GM18520 (cell line): ENCODE measurements at regions not wholly inside any gene's neighbourhood (a gene's known extent, or its start where the extent isn't known, plus 50 kb on each side); places are given as distances from the start of the nearest gene placed in this dataset.
"Not testable (repeated sequence)": the region's sequence is repeated elsewhere in the genome, so short reads cannot be mapped to it uniquely, and the experiment has no call there.

Experiments used
- ATAC-seq: cut with Tn5 transposase; IDR thresholded peaks from one replicate; pipeline ENCODE4 v1.9.1; 2021; ENCODE audit not compliant: unreplicated experiment

DNA sequence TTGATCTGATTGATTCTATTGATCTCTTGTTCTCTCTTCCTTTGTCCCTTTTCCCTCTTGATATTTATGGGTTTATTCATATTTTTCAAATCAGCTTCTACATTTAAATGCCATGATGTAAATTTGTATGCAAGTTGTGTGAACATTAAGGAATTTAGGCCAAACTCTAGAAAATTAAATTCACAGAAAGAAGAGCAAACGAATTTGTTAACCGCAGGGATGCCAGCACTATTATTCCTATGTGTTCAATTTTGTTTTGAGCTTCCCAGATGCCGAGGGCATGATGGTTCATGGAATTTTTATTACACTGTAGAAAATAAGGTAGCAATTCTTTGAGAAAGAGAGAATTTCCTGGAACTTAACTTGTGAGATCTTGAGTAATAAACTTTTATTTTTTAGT is 220.9 kb downstream of the BUB3 start:
- no peak for ATAC-seq

DNA sequence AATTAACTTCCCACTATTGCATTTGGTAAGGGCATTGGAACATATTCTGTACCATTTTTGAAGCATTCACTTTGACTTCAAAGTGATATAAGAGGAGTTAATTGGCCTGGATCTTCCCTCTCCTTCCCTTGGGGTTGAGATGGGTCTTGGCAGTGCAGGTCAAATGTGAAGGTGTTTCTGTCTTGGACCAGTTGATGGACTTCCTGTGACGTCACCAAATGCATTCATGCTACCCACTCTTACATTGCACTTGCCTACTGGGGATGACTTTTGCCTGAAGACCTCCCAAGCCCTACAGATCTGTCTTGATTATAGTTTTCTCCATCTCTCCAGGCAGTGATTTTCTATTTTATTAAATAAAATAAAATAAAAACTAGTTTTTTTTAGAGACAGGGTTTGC is 221.5 kb downstream of the BUB3 start:
- no peak for ATAC-seq

DNA sequence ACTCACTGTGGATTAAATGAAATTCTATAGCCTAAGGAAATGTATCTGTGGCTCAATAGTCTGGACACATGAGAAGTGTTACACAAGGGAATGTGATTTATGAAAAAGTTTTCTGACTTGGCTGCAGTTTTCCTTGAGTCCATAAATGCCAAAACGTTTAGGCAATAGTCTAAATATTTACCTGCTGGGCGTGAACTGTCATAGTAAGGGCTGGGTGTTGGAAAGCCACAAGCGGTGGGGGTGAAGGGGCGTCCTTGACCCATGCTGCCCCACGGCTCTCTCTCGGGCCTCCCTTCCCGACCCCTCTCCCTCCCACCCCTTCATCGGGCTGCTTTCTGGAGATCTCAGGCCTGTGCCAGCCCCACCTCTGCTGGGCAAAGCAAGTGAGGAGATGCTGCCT is 223.7 kb downstream of the BUB3 start:
- ATAC-seq: no peak

DNA sequence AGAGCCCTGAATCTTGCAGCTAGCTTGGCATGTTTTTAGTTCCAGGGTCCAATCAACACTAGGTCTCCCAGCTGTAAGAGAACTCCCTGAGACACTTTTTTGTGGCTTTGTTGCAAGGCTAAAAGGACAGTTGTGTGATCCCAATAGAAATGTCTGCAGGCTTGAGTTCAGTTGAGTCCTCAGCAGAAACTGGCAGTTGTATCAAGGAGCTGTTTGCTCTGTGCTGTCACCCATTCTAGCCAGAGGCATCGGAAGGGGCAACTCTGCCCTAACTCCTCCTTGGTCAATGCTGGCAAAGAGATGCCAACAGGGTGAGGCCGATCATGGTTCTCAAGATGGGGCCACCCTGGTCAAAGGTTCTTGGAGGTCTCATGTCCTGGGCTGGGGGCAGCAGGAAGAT is 224.1 kb downstream of the BUB3 start:
- no peak for ATAC-seq

DNA sequence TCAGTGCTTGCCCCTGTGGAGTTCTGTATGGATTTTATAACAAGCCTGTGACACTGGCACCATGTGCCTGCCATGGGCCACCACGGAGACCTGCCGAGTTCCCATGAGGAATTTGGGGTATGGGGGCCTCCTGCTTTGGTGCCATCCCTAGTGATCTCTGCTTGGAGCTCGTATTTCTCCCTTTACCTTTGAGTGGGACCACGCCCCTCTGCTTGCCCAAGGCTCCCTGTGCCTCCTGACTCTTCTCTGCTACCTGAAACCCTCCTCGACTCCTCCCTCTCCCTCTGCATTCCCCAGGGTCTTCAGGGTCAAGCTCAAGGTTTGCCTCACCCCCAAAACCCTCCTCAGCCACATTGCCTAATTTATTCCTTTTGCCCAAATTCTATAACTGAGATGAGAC is 225.0 kb downstream of the BUB3 start:
- ATAC-seq: no peak

DNA sequence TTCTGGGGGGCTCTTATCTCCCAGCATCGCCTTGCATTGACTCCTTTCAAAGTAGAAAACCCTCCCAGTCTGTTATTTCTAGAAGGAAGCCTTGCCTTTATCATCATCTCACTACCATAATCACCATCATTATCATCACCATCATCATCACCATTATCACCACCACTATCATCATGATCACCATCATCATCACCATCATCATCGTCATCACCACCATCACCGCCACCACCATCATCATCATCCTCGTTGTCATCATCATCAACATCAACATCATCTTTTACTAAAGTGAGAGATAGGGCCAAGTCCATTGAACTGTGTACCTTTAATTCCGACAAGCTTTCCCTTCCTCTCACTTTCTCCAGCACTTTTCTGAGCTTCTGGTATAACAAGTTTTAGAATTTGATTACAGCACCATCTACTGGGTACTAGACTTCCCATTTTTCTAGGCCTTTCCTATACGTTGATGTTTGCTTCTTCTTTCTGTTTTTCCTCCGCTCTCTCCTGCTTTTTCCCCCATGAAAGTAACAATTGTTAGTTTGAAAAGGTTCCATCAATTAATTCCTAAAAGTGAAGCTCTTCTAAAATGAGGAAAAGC is 226.4 kb downstream of the BUB3 start:
- no peak for ATAC-seq

DNA sequence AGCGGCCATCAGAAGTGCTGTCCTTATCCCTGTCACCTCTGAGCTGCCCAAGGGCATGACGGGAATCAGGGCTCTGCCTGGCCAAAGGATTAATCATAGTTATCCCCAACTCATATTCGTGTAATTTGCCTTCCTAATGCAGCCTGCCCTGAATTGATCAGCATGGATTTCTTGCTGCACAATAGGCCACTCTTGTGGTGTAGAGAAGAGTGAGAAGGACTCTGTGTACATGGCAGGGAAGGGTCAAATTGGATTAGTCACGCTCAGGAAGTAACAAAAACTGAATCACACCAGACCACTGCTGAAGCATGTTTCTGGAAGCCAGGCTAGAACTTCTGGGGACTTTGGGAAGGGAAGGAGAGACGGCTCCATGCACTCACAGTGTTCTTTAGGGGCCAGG is 227.0 kb downstream of the BUB3 start:
- ATAC-seq: no peak

DNA sequence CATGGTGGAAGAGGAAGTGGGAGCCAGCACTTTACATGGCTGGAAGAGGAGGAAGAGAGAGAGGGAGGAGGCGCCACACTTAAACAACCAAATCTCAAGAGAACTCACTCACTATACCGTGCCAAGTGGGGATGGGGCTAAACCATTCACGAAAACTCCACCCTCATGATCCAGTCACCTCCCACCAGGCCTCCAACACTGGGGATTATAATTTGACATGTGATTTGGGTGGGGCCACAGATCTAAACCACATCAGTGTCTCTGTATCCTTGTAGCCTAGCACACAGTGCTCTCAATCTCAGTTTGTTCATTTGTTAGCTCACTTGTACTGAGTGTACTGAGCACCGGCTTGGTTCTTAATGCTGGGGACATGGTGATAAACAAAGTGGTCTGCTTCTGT is 228.3 kb downstream of the BUB3 start:
- no peak for ATAC-seq

DNA sequence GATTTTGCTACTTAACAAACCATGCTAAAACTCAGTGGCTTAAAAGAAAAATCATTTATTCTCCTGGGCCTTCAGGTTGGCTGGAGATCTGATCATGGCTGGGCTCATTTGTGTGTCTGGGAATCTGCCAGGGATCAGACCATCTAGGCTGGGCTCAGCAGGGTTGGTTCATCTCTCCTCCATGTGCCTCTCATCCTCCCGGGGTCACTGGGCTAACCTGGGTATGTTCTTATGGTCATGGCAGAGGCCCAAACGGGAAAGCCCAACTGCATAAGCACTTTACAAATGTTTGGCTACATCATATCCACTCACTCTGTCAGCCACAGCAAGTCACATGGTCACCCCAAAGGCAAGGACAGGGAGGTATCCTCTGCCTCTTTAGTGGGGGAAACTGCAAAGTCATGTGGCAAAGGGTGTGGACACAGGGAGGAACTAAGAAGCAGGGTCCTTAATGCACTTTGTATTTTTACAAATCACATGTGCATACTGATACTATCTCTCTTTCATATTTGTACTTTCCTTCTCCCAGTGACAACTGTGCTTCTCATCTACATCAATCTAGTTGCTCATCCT is 231.4 kb downstream of the BUB3 start:
- ATAC-seq: no peak

DNA sequence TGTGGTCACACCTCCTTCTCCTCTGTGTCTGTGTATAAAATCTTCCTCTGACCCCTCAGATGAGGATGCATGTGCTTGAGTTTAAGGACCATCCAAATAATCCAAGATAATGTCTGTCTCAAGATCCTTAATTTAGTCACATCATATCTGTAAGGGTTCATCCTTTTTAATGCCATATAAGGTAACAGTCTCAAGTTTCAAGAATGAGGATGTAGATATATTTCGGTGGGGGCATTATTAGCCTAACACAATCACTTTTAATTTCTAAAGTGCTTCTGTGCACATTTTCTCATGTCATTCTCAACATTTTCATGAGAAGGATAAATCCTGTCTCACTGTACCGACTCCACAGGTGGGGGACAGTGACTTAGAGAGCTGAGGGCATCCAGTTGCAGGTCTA is 235.3 kb downstream of the BUB3 start:
- no peak for ATAC-seq

DNA sequence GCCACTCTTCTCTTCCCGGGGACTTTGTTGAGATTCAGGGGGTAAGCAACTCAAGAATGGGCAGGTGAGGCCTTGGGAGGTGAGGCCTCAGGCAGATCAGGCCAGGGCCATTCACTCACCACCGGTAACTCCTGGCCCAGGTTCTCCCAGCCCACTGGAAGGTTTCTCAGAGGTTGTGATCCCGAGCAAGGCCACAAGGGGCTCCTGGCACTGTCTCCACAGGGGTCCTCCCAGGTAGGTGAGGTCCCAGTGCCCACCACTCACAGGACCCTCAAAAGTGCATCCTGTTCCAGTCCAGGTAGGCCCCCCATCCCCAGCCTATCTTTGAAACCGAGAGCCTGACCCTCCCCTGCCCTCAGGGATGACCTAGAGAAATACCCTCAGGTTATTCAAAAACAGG is 236.1 kb downstream of the BUB3 start:
- no peak for ATAC-seq

DNA sequence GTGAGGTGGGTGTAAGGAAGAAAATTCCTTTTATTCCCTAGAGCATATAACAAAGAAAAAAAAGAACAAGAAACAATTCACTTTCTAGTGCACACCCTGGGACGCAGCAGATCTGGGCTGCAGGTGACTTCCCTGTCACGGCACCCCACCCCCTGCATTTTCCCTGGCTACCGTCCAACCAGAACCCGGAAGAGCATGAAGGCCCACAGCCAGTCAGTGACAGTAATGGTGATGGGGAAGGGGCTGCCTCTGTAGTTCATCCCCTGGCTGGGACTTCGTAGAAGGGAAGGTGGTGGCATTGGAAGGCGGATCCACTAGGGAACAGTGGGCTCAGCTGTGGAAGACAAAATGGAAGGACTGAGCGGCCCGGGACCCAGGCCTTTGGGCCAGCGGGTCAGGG is 236.7 kb downstream of the BUB3 start:
- ATAC-seq: no peak

DNA sequence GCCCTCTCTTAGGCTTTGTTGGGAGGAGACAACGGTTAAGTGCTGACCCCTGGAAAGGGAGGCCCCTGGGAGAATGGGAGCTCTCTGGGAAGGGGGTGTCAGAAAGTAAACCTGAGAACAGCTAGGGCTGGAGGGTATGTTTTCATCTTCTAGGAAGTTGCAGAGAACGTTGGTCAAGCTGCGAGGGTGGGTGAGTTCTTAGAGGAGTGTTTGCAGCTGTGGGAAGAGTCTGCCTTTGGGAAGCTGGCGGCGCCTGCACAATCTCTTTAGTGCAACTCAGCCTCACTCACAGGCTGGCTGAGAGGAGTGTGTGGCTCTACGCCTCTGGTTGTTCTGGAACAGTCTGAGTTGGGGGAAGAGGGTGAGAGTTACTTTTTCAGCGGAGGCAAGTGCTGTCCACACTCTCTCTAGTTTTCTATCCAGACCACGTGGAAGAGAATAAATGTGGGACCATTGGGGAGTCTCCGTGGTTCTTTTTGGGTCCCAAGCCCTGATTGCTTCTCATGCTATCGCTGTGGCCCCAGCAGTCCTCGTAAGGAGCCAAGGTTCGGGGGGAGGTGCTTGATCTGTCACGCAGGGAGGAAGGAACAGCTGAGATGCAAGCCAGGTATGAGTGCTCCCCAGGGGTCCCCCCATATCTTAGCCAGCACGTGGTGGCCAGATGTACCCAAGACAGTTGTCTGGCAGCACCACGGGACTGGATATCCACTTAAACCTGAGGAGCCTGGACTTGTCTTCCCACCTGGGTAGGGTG is 237.2 kb downstream of the BUB3 start:
- no peak for ATAC-seq

DNA sequence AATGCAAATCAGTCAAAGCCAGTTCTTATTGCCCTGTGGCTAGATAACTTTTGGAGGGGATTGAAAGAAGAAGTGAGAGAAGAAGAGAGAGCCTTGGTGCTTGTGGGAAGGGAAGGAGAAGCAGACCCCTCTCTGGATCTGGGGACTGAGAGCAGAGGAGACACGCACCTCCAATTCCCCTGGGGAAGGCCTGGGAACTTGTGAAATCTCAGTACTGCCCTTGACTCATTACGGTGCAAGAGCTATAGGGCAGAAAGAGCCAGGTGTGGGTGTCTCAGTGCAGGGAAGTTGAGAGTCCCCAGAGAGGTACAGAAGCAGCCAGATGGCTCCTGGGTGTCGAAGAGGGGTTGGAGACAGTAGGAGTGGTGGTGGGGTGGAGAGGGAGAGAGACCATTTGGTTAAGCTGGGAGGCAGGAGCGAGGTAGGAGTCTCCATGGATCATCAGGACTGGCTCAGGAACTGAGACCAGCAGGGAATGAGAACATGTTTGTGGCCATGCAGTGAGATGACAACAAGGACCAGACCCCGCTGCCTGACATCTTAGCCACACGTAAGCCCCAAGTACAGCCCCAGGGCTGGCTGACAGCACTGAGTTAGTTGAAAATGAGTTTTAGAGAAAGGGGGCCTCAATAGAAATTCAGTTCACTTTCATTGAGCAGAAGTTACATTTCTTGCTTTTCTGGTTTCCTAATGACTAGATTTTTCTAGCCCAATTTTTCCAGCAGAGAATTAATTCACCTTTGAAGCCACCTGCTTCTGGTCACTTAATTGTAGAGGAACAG is 238.2 kb downstream of the BUB3 start:
- ATAC-seq: peak; percentile 88

DNA sequence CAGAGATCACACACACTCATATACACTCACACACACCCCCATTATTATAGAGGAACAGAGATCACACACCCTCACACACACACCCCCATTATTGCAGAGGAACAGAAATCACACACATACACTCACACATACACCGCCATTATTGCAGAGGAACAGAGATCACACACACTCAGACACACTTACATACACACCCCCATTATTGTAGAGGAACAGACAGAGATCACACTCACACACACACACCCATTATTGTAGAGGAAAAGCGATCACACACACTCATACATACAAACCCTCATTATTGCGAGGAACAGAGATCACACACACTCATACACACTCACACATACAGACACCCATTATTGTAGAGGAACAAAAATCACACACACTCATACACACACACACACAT is 239.0 kb downstream of the BUB3 start:
- ATAC-seq: no peak

DNA sequence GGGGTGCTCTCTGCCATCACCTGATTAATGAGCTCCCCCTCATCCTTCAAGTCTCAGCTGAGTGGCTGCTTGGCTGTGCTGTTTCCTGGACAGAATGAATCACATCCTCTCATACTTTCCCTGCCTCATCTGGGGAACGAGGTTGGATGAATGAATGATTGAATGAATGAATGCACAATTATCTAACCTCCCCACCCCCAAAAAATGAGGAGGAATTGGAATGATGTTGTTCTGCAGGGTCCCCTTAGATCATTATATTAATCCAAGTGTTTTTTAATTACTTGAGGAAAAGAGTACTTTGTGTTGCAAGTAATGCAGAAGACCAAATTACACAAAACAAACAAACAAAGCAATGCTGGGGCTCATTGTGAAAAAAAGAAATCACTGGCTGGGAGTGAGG is 240.2 kb downstream of the BUB3 start:
- ATAC-seq: no peak

DNA sequence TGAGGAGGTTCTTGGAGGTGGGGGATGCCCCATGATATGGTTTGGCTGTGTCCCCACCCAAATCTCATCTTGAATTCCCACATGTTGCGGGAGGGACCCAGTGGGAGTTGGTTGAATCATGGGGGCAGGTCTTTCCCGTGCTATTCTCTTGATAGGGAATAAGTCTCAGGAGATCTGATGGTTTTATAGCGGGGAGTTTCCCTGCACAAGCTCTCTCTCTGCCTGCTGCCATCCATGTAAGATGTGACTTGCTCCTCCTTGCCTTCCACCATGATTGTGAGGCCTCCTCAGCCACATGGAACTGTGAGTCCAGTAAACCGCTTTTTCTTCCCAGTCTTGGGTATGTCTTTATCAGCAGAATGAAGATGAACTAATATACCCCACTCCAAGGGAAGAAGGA is 241.0 kb downstream of the BUB3 start:
- ATAC-seq: not testable (repeated sequence)

DNA sequence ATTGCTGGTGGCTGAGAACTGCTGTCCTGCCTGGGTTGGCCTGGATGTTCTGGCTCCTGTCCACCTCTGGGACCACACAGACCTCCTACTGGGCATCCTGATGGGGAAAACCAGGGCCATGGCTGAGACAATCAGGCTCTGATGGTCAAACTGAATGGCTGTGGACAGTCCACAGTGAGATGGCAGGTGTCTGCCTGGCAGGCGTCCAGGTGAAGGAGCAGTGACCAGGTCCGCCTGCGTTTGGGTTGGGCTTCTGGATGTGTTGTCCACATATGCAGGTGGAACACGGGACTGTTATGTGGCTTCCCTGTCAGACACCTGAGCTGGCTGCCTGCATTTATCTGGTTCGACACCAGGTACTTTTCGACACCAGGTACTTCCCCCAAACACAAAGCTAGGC is 241.7 kb downstream of the BUB3 start:
- ATAC-seq: no peak

DNA sequence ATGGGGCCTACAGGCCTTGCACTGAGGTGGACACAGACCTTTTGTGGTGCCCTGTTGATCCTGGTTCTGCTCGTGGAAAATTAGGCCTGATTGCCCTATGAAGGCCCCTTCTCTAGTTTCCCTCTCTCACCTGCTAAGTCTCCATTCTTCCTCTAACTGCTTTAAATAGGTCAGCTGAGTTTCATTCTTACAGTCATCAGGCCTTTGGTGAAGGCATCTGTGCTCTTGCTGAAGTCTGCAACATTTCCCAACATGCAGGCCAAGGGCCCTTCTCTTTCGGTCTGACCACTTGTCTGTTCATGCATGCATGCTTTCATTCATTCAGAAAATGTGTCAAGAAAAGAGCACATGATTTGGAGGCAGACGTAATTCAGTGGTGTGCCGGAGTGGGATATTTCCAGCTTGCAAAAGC is 244.0 kb downstream of the BUB3 start:
- peak; percentile 84 for ATAC-seq

DNA sequence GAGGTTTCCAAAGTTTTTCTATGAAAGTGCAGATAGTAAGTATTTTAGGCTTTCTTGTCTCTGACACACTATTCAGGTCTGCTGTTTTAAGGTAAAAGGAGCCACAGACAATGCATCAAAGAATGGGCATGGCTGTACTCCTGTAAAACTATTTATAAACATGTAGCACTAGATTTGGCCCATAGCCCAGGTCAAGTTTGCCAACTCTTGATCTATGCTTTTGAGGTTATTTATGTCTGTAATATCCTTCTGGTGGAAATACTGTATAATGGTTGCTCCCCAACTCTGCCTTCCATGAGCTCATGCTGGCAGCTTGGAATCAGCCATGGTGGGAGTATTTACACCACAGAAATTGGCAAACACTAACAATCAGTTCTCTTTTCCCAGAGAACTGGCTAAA is 244.6 kb downstream of the BUB3 start:
- ATAC-seq: no peak

DNA sequence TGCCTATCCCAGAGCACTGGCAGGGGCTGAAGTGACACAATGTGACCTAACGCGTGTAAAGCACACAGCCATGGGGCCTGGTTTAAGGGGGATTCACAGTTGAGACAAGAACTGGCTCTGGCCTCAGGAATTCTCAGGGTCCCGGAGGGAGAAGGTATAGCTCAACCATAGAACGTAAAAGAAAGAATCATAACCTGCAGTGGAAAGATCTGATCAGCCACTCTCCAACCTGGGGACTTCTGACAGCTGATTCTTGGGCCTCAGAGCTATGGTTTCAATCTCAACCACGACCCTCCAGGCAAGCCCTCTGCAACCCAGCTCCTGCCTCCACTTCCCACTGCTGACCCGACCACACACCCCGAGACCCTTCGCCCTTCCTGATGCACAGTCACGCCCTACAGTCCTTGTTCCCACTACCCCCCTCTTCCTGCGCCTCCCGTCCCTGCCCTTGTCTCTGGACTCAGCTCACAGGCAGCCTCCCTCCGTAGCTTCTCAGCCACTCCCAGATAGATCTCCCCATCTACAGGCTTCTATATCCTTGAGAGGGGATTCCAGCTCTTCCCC is 245.2 kb downstream of the BUB3 start:
- ATAC-seq: no peak

DNA sequence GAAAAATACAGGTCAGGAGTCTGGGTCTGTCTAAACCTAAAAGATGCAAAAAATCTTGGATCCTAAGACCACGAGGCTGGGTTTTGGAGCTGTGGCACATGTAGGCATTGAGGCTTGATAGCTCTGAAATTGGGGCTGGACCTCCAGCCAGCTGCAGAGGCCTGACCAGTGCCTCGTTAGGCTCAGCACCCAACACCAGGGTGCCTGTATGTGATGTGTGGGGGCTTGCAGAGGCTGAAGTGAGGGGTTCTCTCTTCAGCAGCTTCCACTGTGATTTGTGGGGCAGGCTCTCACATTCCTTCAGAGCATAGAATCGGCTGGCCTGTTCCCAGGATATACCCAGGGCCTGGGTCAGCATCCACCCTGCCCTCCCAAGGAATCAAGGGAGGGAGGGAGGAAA is 247.8 kb downstream of the BUB3 start:
- no peak for ATAC-seq
